ENCODE measurements at regions not wholly inside any gene's neighbourhood (a gene's known extent, or its start where the extent isn't known, plus 50 kb on each side); places are given as distances from the start of the nearest gene placed in this dataset.

DNA sequence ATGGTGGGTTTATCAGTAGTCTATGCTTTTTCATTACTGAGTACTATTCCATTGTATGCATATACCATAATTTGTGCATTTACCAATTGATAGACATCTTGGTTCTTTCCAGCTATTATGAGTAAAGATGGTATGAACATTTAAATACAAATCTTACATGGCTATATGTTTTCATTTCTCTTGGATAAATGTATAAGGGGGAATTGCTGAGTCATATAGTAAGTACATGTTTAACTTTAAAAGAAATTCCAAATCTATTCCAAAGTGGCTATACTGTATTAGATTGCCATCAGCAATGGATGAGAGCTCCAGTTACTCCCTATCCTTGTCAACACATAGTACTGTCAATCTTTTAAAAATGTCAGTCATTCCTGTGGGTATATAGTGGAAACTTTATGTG is 243.9 kb downstream of the CDCA7 start:
- Histone ChIP-seq H3K4me1 (ENCODE audit: insufficient read depth) (no peaks in the 10 kb centered on the region), H3K4me3 (no peak overlapping the region), H3K27ac (no peak overlapping the region), H3K27me3 (no peaks in the 10 kb centered on the region), H3K36me3 (no peaks in the 10 kb centered on the region), H3K9me3 (no peaks in the 10 kb centered on the region)
- TF ChIP-seq POLR2A (IDR thresholded peaks at IDR 0.05) (no peak), EP300 (IDR thresholded peaks at IDR 0.05) (no peak)
- TF ChIP-seq, protein P1, sequence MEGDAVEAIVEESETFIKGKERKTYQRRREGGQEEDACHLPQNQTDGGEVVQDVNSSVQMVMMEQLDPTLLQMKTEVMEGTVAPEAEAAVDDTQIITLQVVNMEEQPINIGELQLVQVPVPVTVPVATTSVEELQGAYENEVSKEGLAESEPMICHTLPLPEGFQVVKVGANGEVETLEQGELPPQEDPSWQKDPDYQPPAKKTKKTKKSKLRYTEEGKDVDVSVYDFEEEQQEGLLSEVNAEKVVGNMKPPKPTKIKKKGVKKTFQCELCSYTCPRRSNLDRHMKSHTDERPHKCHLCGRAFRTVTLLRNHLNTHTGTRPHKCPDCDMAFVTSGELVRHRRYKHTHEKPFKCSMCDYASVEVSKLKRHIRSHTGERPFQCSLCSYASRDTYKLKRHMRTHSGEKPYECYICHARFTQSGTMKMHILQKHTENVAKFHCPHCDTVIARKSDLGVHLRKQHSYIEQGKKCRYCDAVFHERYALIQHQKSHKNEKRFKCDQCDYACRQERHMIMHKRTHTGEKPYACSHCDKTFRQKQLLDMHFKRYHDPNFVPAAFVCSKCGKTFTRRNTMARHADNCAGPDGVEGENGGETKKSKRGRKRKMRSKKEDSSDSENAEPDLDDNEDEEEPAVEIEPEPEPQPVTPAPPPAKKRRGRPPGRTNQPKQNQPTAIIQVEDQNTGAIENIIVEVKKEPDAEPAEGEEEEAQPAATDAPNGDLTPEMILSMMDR (IDR thresholded peaks at IDR 0.05) = no peak
- no peak for DNase-seq
- intact Hi-C loops (cut with DNase I) = no loop called here

DNA sequence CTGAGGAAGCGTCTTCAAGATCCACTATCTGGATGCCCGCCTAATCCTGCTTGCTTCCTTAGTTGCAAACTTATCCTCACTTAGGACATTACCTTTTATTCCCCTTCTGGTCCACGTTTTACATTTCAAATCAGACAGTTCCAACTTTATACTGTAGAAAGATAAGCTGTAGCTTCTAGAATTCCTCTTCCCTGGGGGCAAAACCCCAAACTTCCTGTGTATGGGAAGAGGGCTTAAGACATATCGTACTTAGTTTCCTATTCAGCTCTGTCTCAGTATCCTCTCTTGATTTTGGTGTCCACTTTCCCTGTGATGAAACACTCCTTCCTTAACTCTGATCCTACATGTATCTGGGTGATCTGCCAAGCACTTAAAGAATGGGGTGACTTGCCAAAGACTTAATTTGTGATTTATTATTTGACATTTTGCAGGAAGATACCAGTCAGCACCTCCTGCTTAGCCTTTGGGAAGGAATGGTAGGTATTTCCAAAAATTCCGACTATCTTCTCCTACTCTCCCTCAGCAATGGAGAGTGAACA is 245.2 kb downstream of the CDCA7 start:
- no peak for DNase-seq
- Histone ChIP-seq H3K9me3 (no peaks in the 10 kb centered on the region), H3K36me3 (no peaks in the 10 kb centered on the region), H3K4me1 (ENCODE audit: insufficient read depth) (no peaks in the 10 kb centered on the region), H3K27me3 (no peaks in the 10 kb centered on the region), H3K27ac (no peak overlapping the region), H3K4me3 (no peak overlapping the region)
- WGBS, 3 donors = 79 to 81% (median 81%) methylated on average over 5 of the region's 5 CpGs
- intact Hi-C loops (cut with DNase I) = no loop called here
- TF ChIP-seq POLR2A (IDR thresholded peaks at IDR 0.05) (no peak), EP300 (IDR thresholded peaks at IDR 0.05) (no peak)
- TF ChIP-seq, protein P1 (IDR thresholded peaks at IDR 0.05) = no peak

DNA sequence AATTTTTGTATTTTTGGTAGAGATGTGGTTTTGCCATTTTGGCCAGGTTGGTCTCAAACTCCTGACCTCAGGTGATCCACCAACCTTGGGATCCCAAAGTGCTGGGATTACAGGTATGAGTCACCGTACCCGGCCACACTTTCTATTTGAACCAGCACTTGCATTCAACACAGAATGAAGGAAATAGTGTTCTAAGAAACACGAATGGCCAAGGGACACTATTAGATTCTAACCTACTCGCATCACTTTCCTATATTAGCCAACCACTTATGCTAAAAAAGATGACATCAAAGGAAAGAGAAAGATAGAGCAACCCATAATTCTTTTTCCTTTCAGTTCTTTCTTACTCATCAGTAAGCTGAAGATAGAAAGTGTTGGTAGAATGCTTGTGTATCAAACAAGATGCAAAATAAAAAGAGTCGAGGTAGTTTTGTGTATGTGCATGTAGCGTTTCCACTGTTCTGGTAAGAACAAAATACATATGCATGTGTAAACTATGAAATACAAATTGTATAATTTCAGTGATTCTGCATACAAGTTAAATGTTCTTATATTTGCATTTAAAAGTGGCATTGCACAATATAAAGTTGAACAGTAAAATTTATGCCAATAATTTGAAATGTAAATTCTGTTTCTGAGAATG is 247.6 kb downstream of the CDCA7 start:
- no peak overlapping the region for H3K4me3 ChIP-seq
- 92 to 95% (median 95%) methylated on average over 6 of the region's 6 CpGs for whole genome bisulfite sequencing, 3 donors
- no peaks in the 10 kb centered on the region for H3K36me3 ChIP-seq
- H3K4me1 ChIP-seq (ENCODE audit: insufficient read depth) = no peaks in the 10 kb centered on the region
- no peak overlapping the region for H3K27ac ChIP-seq
- H3K27me3 ChIP-seq = no peaks in the 10 kb centered on the region
- no peaks in the 10 kb centered on the region for H3K9me3 ChIP-seq
- TF ChIP-seq, protein P1 (IDR thresholded peaks at IDR 0.05) = no peak
- TF ChIP-seq POLR2A (IDR thresholded peaks at IDR 0.05) = no peak
- no peak for TF ChIP-seq EP300 (IDR thresholded peaks at IDR 0.05)
- DNase-seq = no peak
- intact Hi-C loops (cut with DNase I) = no loop called here

DNA sequence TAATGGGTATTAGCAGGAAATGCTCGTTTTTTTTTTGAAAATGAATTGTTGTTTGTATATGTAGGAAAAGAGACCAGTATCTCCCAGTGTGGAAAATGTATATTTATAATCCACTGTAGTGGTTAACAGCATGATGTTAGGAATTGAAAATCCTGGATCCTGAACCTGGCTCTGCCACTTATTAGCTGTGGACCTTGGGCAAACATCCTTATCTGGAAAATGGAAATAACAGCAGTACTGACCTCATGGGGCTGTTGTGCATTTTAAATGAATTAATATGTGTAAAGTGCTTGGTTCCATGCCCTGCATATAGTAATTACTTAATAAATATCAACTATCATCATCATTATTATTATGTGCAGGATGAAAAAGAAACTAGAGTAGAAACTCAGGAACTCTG is 251.3 kb downstream of the CDCA7 start:
- Histone ChIP-seq H3K27ac (no peak overlapping the region), H3K27me3 (no peaks in the 10 kb centered on the region), H3K4me3 (no peak overlapping the region), H3K36me3 (no peaks in the 10 kb centered on the region), H3K4me1 (ENCODE audit: insufficient read depth) (no peaks in the 10 kb centered on the region), H3K9me3 (no peaks in the 10 kb centered on the region)
- intact Hi-C loops (cut with DNase I) = no loop called here
- DNase-seq = no peak
- 0 to 41% (median 0%) methylated on average over 1 of the region's 1 CpG for WGBS, 3 donors
- TF ChIP-seq EP300 (IDR thresholded peaks at IDR 0.05) = no peak
- TF ChIP-seq POLR2A (IDR thresholded peaks at IDR 0.05) = no peak
- TF ChIP-seq, protein P1 (IDR thresholded peaks at IDR 0.05) = no peak

All from ovary (tissue), 7 donors.